Right lobe of liver (tissue), 6 donors: ENCODE measurements at regions not wholly inside any gene's neighbourhood (a gene's known extent, or its start where the extent isn't known, plus 50 kb on each side); places are given as distances from the start of the nearest gene placed in this dataset.
"Not testable (repeated sequence)": the region's sequence is repeated elsewhere in the genome, so short reads cannot be mapped to it uniquely, and the experiment has no call there.

Experiments used
- ATAC-seq, 4 donors: fragments of 200-7000 bp; cut with Tn5 transposase; one replicate each; pipeline ENCODE4 v1.9.1; 2020; ENCODE audit warnings: mild to moderate bottlenecking in 4 of 4, moderate library complexity in 4 of 4
- DNase-seq, 3 donors: peaks; one replicate each; pipeline ENCODE4 v3.0.0-alpha.2; 2020
- H3K27ac ChIP-seq, 3 donors: fragments of 200-600 bp; one replicate each; pipeline ENCODE4 v1.8.0; 2022
- H3K27me3 ChIP-seq, 2 donors: fragments of 200-600 bp; one replicate each; pipeline ENCODE4 v1.8.0; 2022
- H3K36me3 ChIP-seq, 4 donors: fragments of 200-600 bp; sonication (generic) in 1 of 4; one replicate each; pipeline versions ENCODE4 v1.5.1 to v1.8.0; 2017 to 2022; ENCODE audit warnings: control low read depth in 1 of 4
- H3K4me1 ChIP-seq, 4 donors: fragments of 200-600 bp; sonication (generic) in 1 of 4; one replicate each; pipeline versions ENCODE4 v1.5.1 to v1.8.0; 2017 to 2022; ENCODE audit warnings: control low read depth in 1 of 4
- H3K4me3 ChIP-seq, 3 donors: fragments of 200-600 bp; one replicate each; pipeline ENCODE4 v1.8.0; 2022
- H3K9me3 ChIP-seq, 4 donors: fragments of 200-600 bp; sonication (generic) in 1 of 4; one replicate each; pipeline versions ENCODE4 v1.5.1 to v1.8.0; 2017 to 2022; ENCODE audit warnings: control low read depth in 1 of 4
- POLR2A ChIP-seq: fragments of 450-650 bp; IDR thresholded peaks from one replicate; pipeline ENCODE4 v1.6.1; 2017; ENCODE audit warnings: antibody characterized with exemption, mild to moderate bottlenecking
- WGBS: methylation state at CpG from one replicate; pipeline ENCODE4 v1.1.6; 2018; ENCODE audit warnings: low coverage, low lambda C conversion rate; ENCODE audit not compliant: insufficient coverage; ENCODE audit errors: missing lambda C conversion rate; 5-methylcytosine and 5-hydroxymethylcytosine counted together
- intact Hi-C, 2 donors: fragments of 100-400 bp; cut with DNase I; formaldehyde crosslinking; loops; one replicate each; pipeline versions ENCODE4 v1.11.2 to v1.14.1; 2022
- TF ChIP-seq, protein P1 (sequence below), 4 donors: fragments of 200-600 bp in 3 of 4; fragments of 450-650 bp in 1 of 4; IDR thresholded peaks; one replicate each; pipeline versions ENCODE4 v1.5.1 to v1.8.0; 2016 to 2022; ENCODE audit warnings: antibody characterized with exemption in 4 of 4, mild to moderate bottlenecking in 2 of 4
- donor health status: DM: no; HTN: yes; CAD: no.
- donor health status: DM: no; HTN: no; CAD: no.
- donor health status: DM: no; HTN: no; CAD: no.
- donor health status: DM: no; HTN: yes; CAD: no.
- donor health status: DM: no; HTN: yes; CAD: no.

GRCh38 chr11:14573539-14574057, 53.4 kb upstream of the PSMA1 start:
- WGBS: 23% methylated on average over 3 of the region's 3 CpGs
- ATAC-seq: peak; percentile 45 to 69 (median 60)

DNA sequence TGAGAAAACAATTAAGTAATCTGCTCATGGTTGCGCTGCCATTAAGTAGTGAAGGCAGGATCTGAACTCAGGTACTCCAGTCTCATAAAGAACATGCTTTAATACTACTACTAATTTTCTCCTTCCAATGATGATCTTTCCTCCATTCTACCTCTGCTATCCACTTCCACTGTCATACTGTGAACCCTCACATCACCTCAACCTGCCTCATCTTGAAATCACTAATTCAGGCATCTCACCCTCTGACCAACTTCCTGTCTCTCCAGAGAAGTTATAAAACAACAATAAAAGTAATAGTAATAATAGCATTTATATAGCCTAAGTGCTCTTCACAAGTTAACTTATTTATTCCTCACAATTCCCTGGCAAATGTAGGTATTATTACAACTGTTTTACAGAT, 57.1 kb upstream of the PSMA1 start:
- ATAC-seq (no peak), DNase-seq (no peak)
- 100% methylated on average over 1 of the region's 1 CpG for WGBS
- Histone ChIP-seq H3K27ac (no peak overlapping the region), H3K36me3 (no peaks in the 10 kb centered on the region), H3K4me3 (no peak overlapping the region), H3K27me3 (no peaks in the 10 kb centered on the region), H3K4me1 (peaks cover 0 to 27% (median 12%) of the 10 kb centered on the region in 4 donors), H3K9me3 (no peaks in the 10 kb centered on the region)
- intact Hi-C loops: no loop called here
- TF ChIP-seq, protein P1, sequence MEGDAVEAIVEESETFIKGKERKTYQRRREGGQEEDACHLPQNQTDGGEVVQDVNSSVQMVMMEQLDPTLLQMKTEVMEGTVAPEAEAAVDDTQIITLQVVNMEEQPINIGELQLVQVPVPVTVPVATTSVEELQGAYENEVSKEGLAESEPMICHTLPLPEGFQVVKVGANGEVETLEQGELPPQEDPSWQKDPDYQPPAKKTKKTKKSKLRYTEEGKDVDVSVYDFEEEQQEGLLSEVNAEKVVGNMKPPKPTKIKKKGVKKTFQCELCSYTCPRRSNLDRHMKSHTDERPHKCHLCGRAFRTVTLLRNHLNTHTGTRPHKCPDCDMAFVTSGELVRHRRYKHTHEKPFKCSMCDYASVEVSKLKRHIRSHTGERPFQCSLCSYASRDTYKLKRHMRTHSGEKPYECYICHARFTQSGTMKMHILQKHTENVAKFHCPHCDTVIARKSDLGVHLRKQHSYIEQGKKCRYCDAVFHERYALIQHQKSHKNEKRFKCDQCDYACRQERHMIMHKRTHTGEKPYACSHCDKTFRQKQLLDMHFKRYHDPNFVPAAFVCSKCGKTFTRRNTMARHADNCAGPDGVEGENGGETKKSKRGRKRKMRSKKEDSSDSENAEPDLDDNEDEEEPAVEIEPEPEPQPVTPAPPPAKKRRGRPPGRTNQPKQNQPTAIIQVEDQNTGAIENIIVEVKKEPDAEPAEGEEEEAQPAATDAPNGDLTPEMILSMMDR (IDR thresholded peaks at IDR 0.05): no peak
- no peak for TF ChIP-seq POLR2A

More at GRCh38 chr11:14573539-14574057, 53.4 kb upstream of the PSMA1 start:
- H3K4me3 ChIP-seq, DNase-seq, H3K9me3 ChIP-seq, H3K36me3 ChIP-seq, intact Hi-C loops, H3K27me3 ChIP-seq: not testable (repeated sequence)
- peaks cover 0 to 18% (median 8%) of the 10 kb centered on the region in 4 donors for H3K4me1 ChIP-seq
- peak overlapping the region in 2 of 3 donors; percentile 30 to 36 for H3K27ac ChIP-seq

GRCh38 chr11:14577835-14578529, 57.8 kb upstream of the PSMA1 start:
- 55% methylated on average over 4 of the region's 4 CpGs for WGBS
- DNase-seq: no peak
- ATAC-seq: peak; percentile 5 to 31 (median 24)
- H3K27ac ChIP-seq: peak overlapping the region; percentile 55 to 77 (median 65)
- peaks cover 0 to 30% (median 12%) of the 10 kb centered on the region in 4 donors for H3K4me1 ChIP-seq
- no peak for TF ChIP-seq POLR2A
- TF ChIP-seq, protein P1 (IDR thresholded peaks at IDR 0.05): peak in 1 of 4 donors; percentile 5
- no peak overlapping the region for H3K4me3 ChIP-seq
- no peaks in the 10 kb centered on the region for H3K27me3 ChIP-seq
- intact Hi-C loops: no loop called here
- H3K9me3 ChIP-seq: no peaks in the 10 kb centered on the region
- no peaks in the 10 kb centered on the region for H3K36me3 ChIP-seq

GRCh38 chr11:14578541-14578956, 58.4 kb upstream of the PSMA1 start:
- DNase-seq: peak in 1 of 3 donors; percentile 53

GRCh38 chr11:14579646-14580045, 59.5 kb upstream of the PSMA1 start:
- Histone ChIP-seq H3K4me3 (no peak overlapping the region), H3K9me3 (no peaks in the 10 kb centered on the region), H3K27me3 (no peaks in the 10 kb centered on the region), H3K27ac (peak overlapping the region in 1 of 3 donors; percentile 52), H3K4me1 (peaks cover 0 to 32% (median 15%) of the 10 kb centered on the region in 4 donors), H3K36me3 (no peaks in the 10 kb centered on the region)
- ATAC-seq (no peak), DNase-seq (no peak)
- TF ChIP-seq POLR2A: no peak
- TF ChIP-seq, protein P1 (IDR thresholded peaks at IDR 0.05): no peak
- intact Hi-C loops: no loop called here

More at GRCh38 chr11:14578541-14578956, 58.4 kb upstream of the PSMA1 start:
- ATAC-seq: peak; percentile 61 to 81 (median 72)
- H3K27ac ChIP-seq: peak overlapping the region; percentile 55 to 77 (median 65)
- intact Hi-C loops: no loop called here
- H3K4me3 ChIP-seq: no peak overlapping the region
- no peaks in the 10 kb centered on the region for H3K9me3 ChIP-seq
- 11% methylated on average over 3 of the region's 3 CpGs for WGBS
- peaks cover 0 to 31% (median 12%) of the 10 kb centered on the region in 4 donors for H3K4me1 ChIP-seq
- no peaks in the 10 kb centered on the region for H3K36me3 ChIP-seq
- TF ChIP-seq, protein P1 (IDR thresholded peaks at IDR 0.05): no peak
- TF ChIP-seq POLR2A: peak; percentile 70
- H3K27me3 ChIP-seq: no peaks in the 10 kb centered on the region
